Right renal pelvis (tissue), 4 donors: ENCODE measurements at regions not wholly inside any gene's neighbourhood (a gene's known extent, or its start where the extent isn't known, plus 50 kb on each side); places are given as distances from the start of the nearest gene placed in this dataset.
"Not testable (repeated sequence)": the region's sequence is repeated elsewhere in the genome, so short reads cannot be mapped to it uniquely, and the experiment has no call there.

Source experiments
- DNase-seq, 4 donors: peaks; one replicate each; pipeline ENCODE4 v3.0.0-alpha.2; 2013; ENCODE audit warnings: low read depth in 4 of 4, low spot score in 3 of 4, missing footprints in 1 of 4

GRCh38 chr22:48918585-48919186, 909.0 kb downstream of the BRD1 start:
- no peak for DNase-seq

DNA sequence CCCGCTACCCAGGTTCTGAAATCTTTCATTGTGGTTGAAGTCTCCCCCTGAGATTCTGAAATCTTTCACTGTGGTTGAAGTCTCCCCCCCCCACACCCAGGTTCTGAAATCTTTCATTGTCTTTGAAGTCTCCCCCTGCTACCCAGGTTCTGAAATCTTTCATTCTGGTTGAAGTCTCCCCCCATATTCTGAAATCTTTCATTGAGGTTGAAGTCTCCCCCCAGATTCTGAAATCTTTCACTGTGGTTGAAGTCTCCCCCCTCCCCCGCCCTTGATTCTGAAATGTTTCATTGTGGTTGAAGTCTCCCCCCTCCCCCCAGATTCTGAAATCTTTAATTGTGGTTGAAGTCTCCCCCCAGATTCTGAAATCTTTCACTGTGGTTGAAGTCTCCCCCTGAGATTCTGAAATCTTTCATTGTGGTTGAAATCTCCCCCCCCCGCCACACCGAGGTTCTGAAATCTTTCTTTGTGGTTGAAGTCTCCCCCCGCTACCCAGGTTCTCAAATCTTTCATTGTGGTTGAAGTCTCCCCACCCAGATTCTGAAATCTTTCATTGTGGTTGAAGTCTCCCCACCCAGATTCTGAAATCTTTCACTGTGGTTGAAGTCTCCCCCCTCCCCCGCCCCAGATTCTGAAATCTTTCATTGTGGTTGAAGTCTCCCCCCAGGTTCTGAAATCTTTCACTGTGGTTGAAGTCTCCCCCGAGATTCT, 915.2 kb downstream of the BRD1 start:
- not testable (repeated sequence) for DNase-seq

- DNase-seq: not testable (repeated sequence)
Observed at GRCh38 chr22:48911647-48912046, 916.0 kb downstream of the BRD1 start.

DNA sequence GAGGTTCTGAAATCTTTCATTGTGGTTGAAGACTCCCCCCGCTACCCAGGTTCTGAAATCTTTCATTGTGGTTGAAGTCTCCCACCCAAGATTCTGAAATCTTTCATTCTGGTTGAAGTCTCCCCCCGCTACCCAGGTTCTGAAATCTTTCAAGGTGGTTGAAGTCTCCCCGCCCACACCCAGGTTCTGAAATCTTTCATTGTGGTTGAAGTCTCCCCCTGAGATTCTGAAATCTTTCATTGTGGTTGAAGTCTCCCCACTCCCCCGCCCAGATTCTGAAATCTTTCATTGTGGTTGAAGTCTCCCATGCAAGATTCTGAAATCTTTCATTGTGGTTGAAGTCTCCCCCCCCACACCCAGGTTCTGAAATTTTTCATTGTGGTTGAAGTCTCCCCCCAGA, 916.6 kb downstream of the BRD1 start:
- not testable (repeated sequence) for DNase-seq

DNA sequence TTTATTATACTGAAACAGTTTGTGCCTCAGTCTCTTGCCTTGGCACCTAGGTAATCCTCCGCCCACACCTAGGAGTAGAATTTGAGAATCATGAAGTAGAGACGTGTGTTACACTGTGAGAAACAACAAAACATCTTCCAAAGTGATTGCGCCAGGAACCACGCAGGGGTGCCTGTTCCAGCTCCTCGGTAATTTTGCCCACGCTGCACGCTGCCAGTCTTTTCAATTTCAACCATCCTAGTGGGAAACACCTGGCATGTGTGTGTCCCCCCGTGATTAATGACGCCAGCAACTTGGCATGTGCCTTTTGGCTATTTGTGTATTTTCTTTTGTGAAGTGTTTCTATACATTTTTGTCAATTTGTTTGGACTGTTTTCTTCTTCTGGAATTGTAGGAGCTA, 919.1 kb downstream of the BRD1 start:
- DNase-seq: no peak

- DNase-seq: no peak
Observed at GRCh38 chr22:48907591-48907990, 920.1 kb downstream of the BRD1 start.

DNA sequence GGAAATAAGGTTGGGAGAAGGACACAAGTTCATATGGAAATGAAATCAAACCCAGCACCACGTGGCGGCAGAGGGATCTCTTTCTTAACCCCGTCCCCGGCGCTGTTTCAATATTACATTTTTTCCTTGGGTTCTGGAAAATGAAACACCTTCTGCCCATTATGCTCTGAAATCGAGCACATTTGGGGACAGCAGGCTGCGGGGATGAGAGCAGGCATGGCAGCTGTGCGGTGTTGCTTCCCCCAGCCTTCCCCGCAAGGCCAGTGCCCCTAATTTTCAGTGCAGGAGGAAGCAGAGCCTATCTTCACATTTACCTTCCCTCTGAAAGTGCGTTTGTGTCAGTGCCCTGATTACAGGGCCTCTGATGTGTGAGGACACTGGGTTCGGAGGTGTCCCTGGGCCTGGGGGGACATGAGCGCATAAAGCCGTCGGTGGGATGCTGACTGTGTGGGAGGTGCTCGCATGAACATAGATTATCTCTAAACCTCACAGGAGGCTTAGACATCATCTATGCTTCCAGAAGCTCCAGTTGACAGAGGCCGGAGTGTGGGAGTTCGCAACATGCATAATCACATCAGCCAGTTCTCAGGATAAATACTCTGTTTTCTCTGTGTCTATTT, 921.3 kb downstream of the BRD1 start:
- DNase-seq: no peak

DNA sequence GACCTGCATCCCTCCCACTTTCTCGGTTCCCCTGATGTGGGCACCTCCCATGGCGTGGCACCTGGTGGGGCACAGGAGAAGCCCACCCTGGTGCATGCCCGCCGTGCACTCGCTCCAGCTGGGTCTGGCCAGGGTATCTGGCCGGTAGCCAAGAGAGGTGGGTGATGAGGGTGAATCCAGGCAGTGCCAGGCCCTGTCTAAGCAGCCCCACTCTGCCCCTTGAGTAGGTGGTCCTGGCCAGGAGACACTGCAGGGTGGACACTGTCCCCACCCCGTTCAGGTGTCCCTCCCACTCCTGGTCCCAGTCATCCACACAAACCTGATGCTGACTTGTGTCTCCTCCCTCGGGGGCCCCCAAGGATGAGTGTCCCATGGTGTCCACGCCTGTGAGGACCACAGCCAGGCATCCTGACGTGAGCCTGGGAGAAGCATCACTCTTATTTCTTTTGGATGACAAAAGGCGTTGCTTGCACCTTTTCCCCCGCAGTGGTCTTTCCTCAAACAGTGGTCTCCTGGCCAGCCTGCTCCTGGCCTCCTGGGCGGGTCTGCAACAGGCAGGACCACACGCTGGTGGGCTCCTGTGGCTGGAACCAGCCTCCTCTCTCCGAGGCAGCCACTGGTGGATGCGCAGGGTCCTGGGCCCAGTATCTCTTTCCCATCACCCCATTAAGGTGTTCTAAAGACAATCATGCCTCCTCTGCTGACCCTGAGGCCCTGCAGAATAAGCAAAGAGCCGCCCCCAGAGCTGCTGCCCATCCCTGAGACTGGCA, 922.3 kb downstream of the BRD1 start:
- DNase-seq: no peak

- DNase-seq: no peak
Observed at GRCh38 chr22:48902983-48903650, 924.6 kb downstream of the BRD1 start.

DNA sequence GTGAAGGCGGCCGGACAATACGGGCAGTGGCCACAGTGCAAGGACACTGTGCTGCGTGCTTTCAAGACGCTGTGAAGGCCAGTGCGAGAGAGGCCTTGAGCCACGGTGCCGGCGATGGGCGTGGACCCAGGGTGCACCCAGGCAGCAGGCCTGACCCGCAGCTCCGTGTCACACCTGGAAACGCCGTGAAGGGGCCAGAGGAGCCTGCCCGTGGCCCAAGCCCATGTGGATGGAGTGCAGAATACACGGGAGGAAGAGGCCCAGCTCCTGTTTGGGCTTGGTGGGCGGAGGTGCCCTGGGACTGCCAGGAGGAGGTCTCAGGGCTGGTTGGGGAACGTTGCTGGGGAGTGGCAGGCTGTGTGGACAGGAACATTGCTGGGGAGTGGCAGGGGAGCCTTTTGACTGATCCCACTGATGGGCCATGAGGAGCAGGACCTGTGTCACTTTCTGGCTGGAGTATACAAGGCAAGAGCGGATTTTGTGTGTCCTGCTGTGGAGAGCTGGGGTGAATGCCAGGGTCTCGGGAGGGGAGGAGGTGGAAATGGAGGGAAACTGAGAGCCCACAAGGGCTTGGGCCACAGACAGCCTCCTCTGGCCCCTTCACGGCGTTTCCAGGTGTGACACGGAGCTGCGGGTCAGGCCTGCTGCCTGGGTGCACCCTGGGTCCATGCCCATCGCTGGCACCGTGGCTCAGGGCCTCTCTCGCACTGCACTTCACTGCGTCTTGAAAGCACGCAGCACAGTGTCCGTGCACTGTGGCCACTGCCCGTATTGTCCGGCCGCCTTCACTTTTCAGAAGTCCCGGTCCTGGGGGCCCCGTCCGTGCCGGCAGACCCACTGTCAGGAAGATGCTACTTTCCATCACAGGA, 925.4 kb downstream of the BRD1 start:
- DNase-seq: no peak

DNA sequence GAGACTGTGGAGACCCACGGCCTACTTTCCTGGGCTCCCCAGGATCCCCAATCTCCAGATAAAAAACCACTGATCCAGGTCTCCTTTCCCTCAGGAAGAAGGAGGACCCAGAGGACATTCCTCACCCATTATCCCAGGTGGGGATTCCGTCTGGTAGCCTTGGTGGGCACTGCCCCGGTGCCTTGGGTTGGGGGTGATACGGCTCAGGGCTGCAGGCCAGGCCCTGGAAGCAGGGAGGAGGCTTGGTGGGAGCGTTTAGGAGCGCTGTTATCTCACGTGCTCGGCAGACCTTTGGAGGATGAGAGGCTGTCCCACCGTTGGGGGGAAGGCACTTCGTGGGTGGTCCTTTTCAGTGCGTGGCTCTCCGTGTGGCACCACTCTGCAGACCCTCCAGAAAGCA, 926.3 kb downstream of the BRD1 start:
- no peak for DNase-seq

- no peak for DNase-seq
Observed at GRCh38 chr22:48900626-48901025, 927.0 kb downstream of the BRD1 start.

GRCh38 chr22:48900327-48900597, 927.4 kb downstream of the BRD1 start:
- DNase-seq: no peak

- DNase-seq: no peak
Observed at GRCh38 chr22:48899523-48900326, 927.9 kb downstream of the BRD1 start.

- no peak for DNase-seq
Observed at GRCh38 chr22:48898524-48899250, 929.0 kb downstream of the BRD1 start.

- DNase-seq: no peak
Observed at GRCh38 chr22:48897645-48898370, 929.9 kb downstream of the BRD1 start.

DNA sequence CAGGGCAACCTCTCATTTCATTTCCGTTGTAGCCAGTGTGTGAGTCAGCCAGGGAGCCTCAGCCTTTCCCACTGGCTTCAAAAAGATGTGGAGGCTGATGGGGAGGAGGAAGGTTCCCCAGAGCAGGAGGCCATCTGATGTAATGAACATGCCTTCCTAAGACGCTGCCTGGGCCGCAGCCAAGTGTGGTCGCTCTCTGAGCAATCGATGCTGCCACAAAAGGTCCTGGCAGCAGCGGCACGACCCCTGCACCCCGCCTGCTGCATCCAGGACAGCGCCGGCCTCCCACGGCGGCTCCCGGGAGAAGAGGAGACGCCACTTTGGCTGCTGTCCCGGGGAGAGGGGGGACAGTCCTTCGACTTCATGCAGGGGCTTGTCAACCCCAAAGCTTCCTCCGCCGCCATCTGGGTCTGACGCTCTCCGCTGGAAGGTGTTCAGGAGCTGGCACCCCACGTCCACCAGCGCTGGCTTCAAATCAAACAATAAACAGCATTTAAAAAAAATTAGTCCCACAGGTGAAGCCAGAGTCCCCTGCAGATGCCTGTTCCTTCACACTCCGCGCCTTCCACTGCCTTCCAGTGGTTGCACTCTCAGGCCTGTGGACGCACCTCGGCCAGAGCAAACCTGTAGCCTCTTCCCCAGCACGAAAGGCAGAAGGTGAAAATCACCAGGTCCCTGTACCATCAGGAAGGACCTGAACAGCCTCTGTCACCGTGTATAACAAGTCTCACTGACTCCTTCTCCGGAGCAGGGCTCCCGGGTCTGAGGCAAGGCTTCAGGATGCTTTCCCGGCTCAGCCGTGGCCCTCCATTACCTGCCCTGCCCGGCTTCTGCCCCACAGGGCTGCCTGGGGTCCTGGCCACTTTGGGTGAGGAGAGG, 930.7 kb downstream of the BRD1 start:
- no peak for DNase-seq
